ENCODE measurements at regions not wholly inside any gene's neighbourhood (a gene's known extent, or its start where the extent isn't known, plus 50 kb on each side); places are given as distances from the start of the nearest gene placed in this dataset.

GRCh38 chr5:133705331-133705730 lies 93.0 kb upstream of the FSTL4 start:
- DNase-seq (ENCODE audit: low spot score in 2 of 2) = no peak
- intact Hi-C loops (cut with DNase I) = no loop called here

GRCh38 chr5:133704411-133704810 lies 92.1 kb upstream of the FSTL4 start:
- Histone ChIP-seq H3K27me3 (no peaks in the 10 kb centered on the region), H3K36me3 (no peaks in the 10 kb centered on the region), H3K9me3 (no peaks in the 10 kb centered on the region), H3K27ac (no peak overlapping the region), H3K4me1 (peaks cover 0 to 4% of the 10 kb centered on the region in 2 donors), H3K4me3 (no peak overlapping the region)
- intact Hi-C loops (cut with DNase I) = no loop called here
- no peak for TF ChIP-seq CTCF (IDR thresholded peaks at IDR 0.05)
- peak in 1 of 2 donors; percentile 44 for DNase-seq (ENCODE audit: low spot score in 2 of 2)

More at GRCh38 chr5:133705331-133705730, 93.0 kb upstream of the FSTL4 start:
- H3K27me3 ChIP-seq = no peaks in the 10 kb centered on the region
- peaks cover 0 to 7% of the 10 kb centered on the region in 2 donors for H3K4me1 ChIP-seq
- TF ChIP-seq CTCF (IDR thresholded peaks at IDR 0.05) = no peak
- no peaks in the 10 kb centered on the region for H3K9me3 ChIP-seq
- no peak overlapping the region for H3K4me3 ChIP-seq
- H3K27ac ChIP-seq = no peak overlapping the region
- H3K36me3 ChIP-seq = no peaks in the 10 kb centered on the region

- Histone ChIP-seq H3K9me3 (no peaks in the 10 kb centered on the region), H3K4me1 (peaks cover 0 to 3% of the 10 kb centered on the region in 2 donors), H3K27me3 (no peaks in the 10 kb centered on the region), H3K36me3 (no peaks in the 10 kb centered on the region), H3K27ac (no peak overlapping the region), H3K4me3 (no peak overlapping the region)
- no peak for TF ChIP-seq CTCF (IDR thresholded peaks at IDR 0.05)
- DNase-seq (ENCODE audit: low spot score in 2 of 2) = peak in 1 of 2 donors; percentile 22
- intact Hi-C loops (cut with DNase I) = no loop called here
Observed at GRCh38 chr5:133703935-133704334, 91.6 kb upstream of the FSTL4 start.

GRCh38 chr5:133702791-133703770 lies 90.7 kb upstream of the FSTL4 start:
- Histone ChIP-seq H3K4me3 (no peak overlapping the region), H3K9me3 (no peaks in the 10 kb centered on the region), H3K36me3 (no peaks in the 10 kb centered on the region), H3K27me3 (no peaks in the 10 kb centered on the region), H3K27ac (no peak overlapping the region), H3K4me1 (no peaks in the 10 kb centered on the region)
- intact Hi-C loops (cut with DNase I) = no loop called here
- DNase-seq (ENCODE audit: low spot score in 2 of 2) = peak in 1 of 2 donors; percentile 59
- no peak for TF ChIP-seq CTCF (IDR thresholded peaks at IDR 0.05)

- Histone ChIP-seq H3K27me3 (no peaks in the 10 kb centered on the region), H3K27ac (no peak overlapping the region), H3K4me3 (no peak overlapping the region), H3K36me3 (no peaks in the 10 kb centered on the region), H3K9me3 (no peaks in the 10 kb centered on the region), H3K4me1 (no peaks in the 10 kb centered on the region)
- no peak for DNase-seq (ENCODE audit: low spot score in 2 of 2)
- TF ChIP-seq CTCF (IDR thresholded peaks at IDR 0.05) = no peak
- intact Hi-C loops (cut with DNase I) = no loop called here
Observed at GRCh38 chr5:133701871-133702270, 89.5 kb upstream of the FSTL4 start.
